H1 (cell line): ENCODE measurements at regions not wholly inside any gene's neighbourhood (a gene's known extent, or its start where the extent isn't known, plus 50 kb on each side); places are given as distances from the start of the nearest gene placed in this dataset.

Experiments used
- CTCF ChIA-PET: fragments of 300-600 bp; sonication (Branson Sonifier 250); formaldehyde crosslinking; loops from one replicate; lab custom pipeline; 2021; ENCODE audit not compliant: partially characterized antibody; lab: Charles Lee
- POLR2A ChIA-PET: fragments of 300-600 bp; sonication (Branson Sonifier 250); formaldehyde crosslinking; loops from one replicate; lab custom pipeline; 2021; ENCODE audit warnings: inconsistent platforms; ENCODE audit not compliant: partially characterized antibody; lab: Charles Lee
- DNase-seq, 2 experiments: peaks; one replicate each; pipeline versions ENCODE4 v3.0.0 to v3.0.0-alpha.2; 2010 to 2022; ENCODE audit warnings: low spot score in 2 of 2, low read depth in 1 of 2, mixed read lengths in 1 of 2
- FAIRE-seq: peaks from 2 replicates; lab custom pipeline; 2011; peaks lifted over from hg19 to GRCh38; lab: Jason Lieb, UNC
- H2AFZ ChIP-seq: 2 replicates; pipeline ENCODE4 v1.8.1; 2012; ENCODE audit warnings: low read length, inconsistent platforms
- H2AK5ac ChIP-seq: 2 replicates; pipeline ENCODE4 v1.6.1; 2013; ENCODE audit warnings: low read depth, low read length
- H2BK120ac ChIP-seq: replicated peaks from 2 replicates; pipeline ENCODE3; 2013; ENCODE audit warnings: low read depth, low read length, inconsistent platforms
- H2BK12ac ChIP-seq: 2 replicates; pipeline ENCODE4 v1.6.1; 2013; ENCODE audit warnings: low read depth, low read length
- H2BK15ac ChIP-seq: 2 replicates; pipeline ENCODE4 v1.6.1; 2013; ENCODE audit warnings: low read length
- H2BK20ac ChIP-seq: 2 replicates; pipeline ENCODE4 v1.6.1; 2013; ENCODE audit warnings: low read length
- H2BK5ac ChIP-seq: 2 replicates; pipeline ENCODE4 v1.6.1; 2013; ENCODE audit warnings: low read depth, low read length
- H3K14ac ChIP-seq: 2 replicates; pipeline ENCODE4 v1.6.1; 2013; ENCODE audit warnings: inconsistent platforms; ENCODE audit not compliant: insufficient read length
- H3K18ac ChIP-seq: 2 replicates; pipeline ENCODE4 v1.6.1; 2013; ENCODE audit warnings: low read length; ENCODE audit errors: extremely low read depth
- H3K23ac ChIP-seq: 2 replicates; pipeline ENCODE4 v1.6.1; 2013; ENCODE audit warnings: inconsistent platforms; ENCODE audit not compliant: insufficient read length
- H3K23me2 ChIP-seq: 2 replicates; pipeline ENCODE4 v1.6.1; 2013; ENCODE audit warnings: low read depth, low read length
- H3K27ac ChIP-seq: 2 replicates; pipeline ENCODE4 v1.6.1; 2011; ENCODE audit warnings: low read depth, low read length, inconsistent platforms
- H3K27me3 ChIP-seq, 4 experiments: replicated peaks in 1 of 4; 1 replicate in 1 of 4; 2 replicates in 3 of 4; pipeline versions ENCODE4 v1.6.1 to v1.8.1; 2011 to 2013; ENCODE audit warnings: low read length in 3 of 4, mild to moderate bottlenecking in 3 of 4, inconsistent platforms in 2 of 4, mixed read lengths in 2 of 4, moderate library complexity in 1 of 4; ENCODE audit not compliant: control insufficient read depth in 3 of 4, insufficient read depth in 3 of 4; ENCODE audit errors: extremely low read depth in 1 of 4
- H3K36me3 ChIP-seq, 4 experiments: 2 replicates each; pipeline versions ENCODE4 v1.6.1 to v1.8.1; 2011 to 2013; ENCODE audit warnings: mild to moderate bottlenecking in 4 of 4, low read length in 3 of 4, moderate library complexity in 2 of 4, control low read depth in 1 of 4, inconsistent platforms in 1 of 4; ENCODE audit not compliant: insufficient read depth in 4 of 4, control insufficient read depth in 2 of 4
- H3K4ac ChIP-seq: replicated peaks from 2 replicates; pipeline ENCODE3; 2013; ENCODE audit warnings: low read length, low read depth, mixed read lengths, inconsistent platforms; ENCODE audit not compliant: insufficient read length
- H3K4me1 ChIP-seq, 4 experiments: replicated peaks in 1 of 4; 1 replicate in 1 of 4; 2 replicates in 3 of 4; pipeline versions ENCODE4 v1.6.1 to v1.8.1; 2011 to 2013; ENCODE audit warnings: low read length in 3 of 4, inconsistent platforms in 2 of 4, mixed read lengths in 1 of 4; ENCODE audit not compliant: insufficient read depth in 4 of 4, control insufficient read depth in 3 of 4
- H3K4me2 ChIP-seq, 2 experiments: 2 replicates each; pipeline versions ENCODE4 v1.6.1 to v1.8.1; 2011 to 2013; ENCODE audit warnings: low read depth in 2 of 2, low read length in 2 of 2, control low read depth in 1 of 2, inconsistent platforms in 1 of 2, mild to moderate bottlenecking in 1 of 2; ENCODE audit not compliant: insufficient read depth in 1 of 2
- H3K4me3 ChIP-seq, 4 experiments: fragments of 200-600, 300-600 bp in 1 of 4; sonication (generic), shearing (Covaris generic), sonication (Bioruptor Twin) in 1 of 4; 2 replicates each; pipeline versions ENCODE4 v1.5.1 to v1.8.1; 2011 to 2016; ENCODE audit warnings: low read length in 4 of 4, low read depth in 3 of 4, control low read depth in 2 of 4, inconsistent platforms in 2 of 4, mild to moderate bottlenecking in 2 of 4, mixed read lengths in 1 of 4, moderate library complexity in 1 of 4; ENCODE audit not compliant: insufficient read depth in 2 of 4; ENCODE audit errors: extremely low read depth in 1 of 4
- H3K56ac ChIP-seq: replicated peaks from 2 replicates; pipeline ENCODE3; 2013; ENCODE audit warnings: low read depth, mild to moderate bottlenecking, mixed read lengths, low read length, inconsistent platforms; ENCODE audit not compliant: insufficient read length
- H3K79me1 ChIP-seq: 2 replicates; pipeline ENCODE4 v1.6.1; 2013; ENCODE audit warnings: low read depth, low read length, control low read depth
- H3K79me2 ChIP-seq, 2 experiments: 2 replicates each; pipeline versions ENCODE4 v1.6.1 to v1.8.1; 2012 to 2013; ENCODE audit warnings: low read length in 2 of 2, mild to moderate bottlenecking in 2 of 2, inconsistent platforms in 1 of 2; ENCODE audit not compliant: insufficient read depth in 2 of 2, control insufficient read depth in 1 of 2
- H3K9ac ChIP-seq, 4 experiments: replicated peaks in 1 of 4; 1 replicate in 1 of 4; 2 replicates in 3 of 4; pipeline versions ENCODE4 v1.6.1 to v1.8.1; 2011 to 2013; ENCODE audit warnings: low read depth in 3 of 4, low read length in 3 of 4, control low read depth in 2 of 4, mild to moderate bottlenecking in 2 of 4, moderate library complexity in 2 of 4, inconsistent platforms in 1 of 4; ENCODE audit errors: extremely low read depth in 1 of 4
- H3K9me3 ChIP-seq, 2 experiments: 2 replicates each; pipeline versions ENCODE4 v1.6.1 to v1.8.1; 2012 to 2013; ENCODE audit warnings: mild to moderate bottlenecking in 2 of 2, moderate library complexity in 2 of 2, control low read depth in 1 of 2, inconsistent platforms in 1 of 2, low read depth in 1 of 2, low read length in 1 of 2, mixed read lengths in 1 of 2; ENCODE audit not compliant: insufficient read depth in 2 of 2
- H4K20me1 ChIP-seq, 2 experiments: replicated peaks in 1 of 2; 2 replicates each; pipeline versions ENCODE3 to v1.8.1; 2011 to 2013; ENCODE audit warnings: inconsistent platforms in 2 of 2, low read length in 2 of 2, mild to moderate bottlenecking in 1 of 2; ENCODE audit not compliant: insufficient read depth in 2 of 2, control insufficient read depth in 1 of 2
- H4K5ac ChIP-seq: 2 replicates; pipeline ENCODE4 v1.6.1; 2013; ENCODE audit warnings: low read length, low read depth, mixed read lengths, inconsistent platforms; ENCODE audit not compliant: insufficient read length
- H4K8ac ChIP-seq: 2 replicates; pipeline ENCODE4 v1.8.0; 2013; ENCODE audit warnings: mild to moderate bottlenecking, moderate library complexity, low read length, inconsistent platforms; ENCODE audit not compliant: insufficient read depth; ENCODE audit errors: extremely low read depth
- H4K91ac ChIP-seq: replicated peaks from 2 replicates; pipeline ENCODE3; 2013; ENCODE audit warnings: low read length, mixed read lengths, inconsistent platforms; ENCODE audit not compliant: insufficient read length
- BCL11A ChIP-seq, 2 experiments: IDR thresholded peaks; one replicate each; pipeline ENCODE4 v1.6.1; 2011; ENCODE audit warnings: low read depth in 2 of 2, low read length in 2 of 2, mild to moderate bottlenecking in 2 of 2
- CHD1 ChIP-seq: IDR thresholded peaks from 2 replicates; pipeline ENCODE4 v1.6.1; 2012; ENCODE audit warnings: low read depth, low read length, improper control_type of control experiment
- CREB1 ChIP-seq: IDR thresholded peaks from 2 replicates; pipeline ENCODE4 v1.6.1; 2012; ENCODE audit warnings: inconsistent platforms
- CTCF ChIP-seq, 3 experiments: IDR thresholded peaks; 1 replicate in 2 of 3; 2 replicates in 1 of 3; pipeline versions ENCODE4 v1.5.1 to v1.6.1; 2011; ENCODE audit warnings: low read length in 3 of 3, mild to moderate bottlenecking in 3 of 3, inconsistent platforms in 2 of 3, low read depth in 1 of 3, moderate library complexity in 1 of 3; ENCODE audit not compliant: insufficient read depth in 1 of 3; ENCODE audit errors: control extremely low read depth in 1 of 3
- EP300 ChIP-seq, 2 experiments: IDR thresholded peaks; 1 replicate in 1 of 2; 2 replicates in 1 of 2; pipeline ENCODE4 v1.6.1; 2011 to 2012; ENCODE audit warnings: low read depth in 2 of 2, low read length in 2 of 2, mild to moderate bottlenecking in 2 of 2, borderline replicate concordance in 1 of 2, inconsistent platforms in 1 of 2, moderate library complexity in 1 of 2
- EZH2 ChIP-seq: fragments of 200-600 bp; sonication (generic); IDR thresholded peaks from 2 replicates; pipeline ENCODE4 v1.7.1; 2012; ENCODE audit warnings: low read depth, mild to moderate bottlenecking, moderate library complexity, low read length, inconsistent platforms; ENCODE audit not compliant: severe bottlenecking
- GTF2F1 ChIP-seq: IDR thresholded peaks from 2 replicates; pipeline ENCODE4 v1.6.1; 2012; ENCODE audit warnings: low read depth, low read length, improper control_type of control experiment, borderline replicate concordance
- HDAC2 ChIP-seq, 2 experiments: fragments of 300-600 bp in 1 of 2; sonication (generic) in 1 of 2; IDR thresholded peaks; 2 replicates each; pipeline ENCODE4 v1.6.1; 2011 to 2012; ENCODE audit warnings: low read depth in 2 of 2, low read length in 2 of 2, mild to moderate bottlenecking in 2 of 2, moderate library complexity in 2 of 2, borderline replicate concordance in 1 of 2, inconsistent platforms in 1 of 2
- HDAC6 ChIP-seq: IDR thresholded peaks from one replicate; pipeline ENCODE4 v1.7.1; 2012; ENCODE audit warnings: low read depth, mild to moderate bottlenecking, inconsistent platforms, low read length, moderate library complexity
- RXRA ChIP-seq: IDR thresholded peaks from 2 replicates; pipeline ENCODE4 v1.6.1; 2011; ENCODE audit warnings: low read depth, mild to moderate bottlenecking, low read length, moderate library complexity; ENCODE audit not compliant: insufficient read depth
- YY1 ChIP-seq: IDR thresholded peaks from 2 replicates; pipeline ENCODE4 v1.6.1; 2011; ENCODE audit warnings: low read depth, mild to moderate bottlenecking, low read length
- WGBS, 2 experiments: shearing (Covaris generic) in 1 of 2; methylation state at CpG; one replicate each; pipeline versions ENCODE4 v1.1.6 to v1.1.7; 2013 to 2015; ENCODE audit warnings: low lambda C conversion rate in 2 of 2, mixed read lengths in 2 of 2, inconsistent platforms in 1 of 2, low coverage in 1 of 2, missing lambda C conversion rate in 1 of 2; ENCODE audit not compliant: insufficient replicate concordance in 2 of 2, insufficient coverage in 1 of 2, insufficient read length in 1 of 2; ENCODE audit errors: extremely low coverage in 1 of 2, missing lambda C conversion rate in 1 of 2; 5-methylcytosine and 5-hydroxymethylcytosine counted together

GRCh38 chr10:61304746-61305145 is 148.4 kb downstream of the TMEM26 start:
- H4K5ac ChIP-seq = no peak overlapping the region
- H3K18ac ChIP-seq = no peak overlapping the region
- H3K4me1 ChIP-seq = no peaks in the 10 kb centered on the region
- CTCF ChIA-PET = no interaction called here
- H3K56ac ChIP-seq = no peak overlapping the region
- H3K9me3 ChIP-seq = no peaks in the 10 kb centered on the region
- H3K27ac ChIP-seq = no peak overlapping the region
- H2AK5ac ChIP-seq = no peak overlapping the region
- 94% methylated on average over 3 of the region's 3 CpGs; no CpG with 5 or more reads in 1 of the 2 experiments for WGBS, 2 experiments
- no peaks in the 10 kb centered on the region for H4K20me1 ChIP-seq
- no peak overlapping the region for H3K4ac ChIP-seq
- H3K27me3 ChIP-seq = no peaks in the 10 kb centered on the region
- FAIRE-seq = no peak
- no peak overlapping the region for H3K14ac ChIP-seq
- H3K23ac ChIP-seq = no peak overlapping the region
- no peak overlapping the region for H4K91ac ChIP-seq
- no peak overlapping the region for H2BK20ac ChIP-seq
- H3K9ac ChIP-seq = no peak overlapping the region
- no peaks in the 10 kb centered on the region for H3K23me2 ChIP-seq
- H4K8ac ChIP-seq = no peak overlapping the region
- no peaks in the 10 kb centered on the region for H3K36me3 ChIP-seq
- POLR2A ChIA-PET = no interaction called here
- no peak for DNase-seq
- no peak overlapping the region for H2BK15ac ChIP-seq
- H2AFZ ChIP-seq = no peak overlapping the region
- H3K79me2 ChIP-seq = no peaks in the 10 kb centered on the region
- H3K79me1 ChIP-seq = no peaks in the 10 kb centered on the region
- no peak overlapping the region for H2BK12ac ChIP-seq
- H2BK5ac ChIP-seq = no peak overlapping the region
- no peak overlapping the region for H3K4me3 ChIP-seq
- H3K4me2 ChIP-seq = no peak overlapping the region
- no peak overlapping the region for H2BK120ac ChIP-seq
- TF ChIP-seq CHD1 (no peak), RXRA (no peak), HDAC2 (IDR thresholded peaks at IDR 0.05; ENCODE audit: borderline replicate concordance in 1 of 2, low read depth in 2 of 2, low read length in 2 of 2) (no peak), GTF2F1 (no peak), EZH2 (no peak), YY1 (no peak), HDAC6 (no peak), CREB1 (no peak), EP300 (IDR thresholded peaks at IDR 0.05; ENCODE audit: borderline replicate concordance in 1 of 2, low read depth in 2 of 2, low read length in 2 of 2) (no peak), CTCF (IDR thresholded peaks at IDR 0.05; ENCODE audit: control extremely low read depth in 1 of 3, insufficient read depth in 1 of 3, low read depth in 1 of 3, low read length in 3 of 3) (no peak), BCL11A (IDR thresholded peaks at IDR 0.05; ENCODE audit: low read depth in 2 of 2, low read length in 2 of 2) (no peak)
